HFFc6 (cell line): ENCODE measurements at regions not wholly inside any gene's neighbourhood (a gene's known extent, or its start where the extent isn't known, plus 50 kb on each side); places are given as distances from the start of the nearest gene placed in this dataset.

Source experiments
- DNase-seq: peaks from one replicate; pipeline ENCODE4 v3.0.0-alpha.2; 2018
- H3K27ac Mint-ChIP-seq: 2 replicates; pipeline ENCODE4 v1.8.0; 2020; ENCODE audit warnings: mild to moderate bottlenecking, mixed read lengths
- H3K27me3 Mint-ChIP-seq: 2 replicates; pipeline ENCODE4 v1.8.0; 2021; ENCODE audit warnings: mild to moderate bottlenecking, moderate library complexity, mixed read lengths; ENCODE audit not compliant: insufficient read depth
- H3K36me3 Mint-ChIP-seq: 2 replicates; pipeline ENCODE4 v1.8.0; 2021; ENCODE audit warnings: low read depth, mixed read lengths
- H3K4me1 Mint-ChIP-seq: 2 replicates; pipeline ENCODE4 v1.8.0; 2020; ENCODE audit warnings: low read depth, mixed read lengths
- H3K4me3 Mint-ChIP-seq: 2 replicates; pipeline ENCODE4 v1.8.0; 2020; ENCODE audit warnings: mild to moderate bottlenecking, moderate library complexity, mixed read lengths
- H3K9me3 Mint-ChIP-seq: 2 replicates; pipeline ENCODE4 v1.8.0; 2020; ENCODE audit warnings: mild to moderate bottlenecking, mixed read lengths
- CTCF ChIP-seq: fragments of 200-600 bp; sonication (generic); IDR thresholded peaks from 2 replicates; pipeline ENCODE4 v1.5.0; 2021; ENCODE audit warnings: antibody characterized with exemption, mild to moderate bottlenecking

GRCh38 chr5:34598177-34598794, 57.8 kb upstream of the RAI14 start:
- Mint-ChIP-seq H3K27me3 (no peaks in the 10 kb centered on the region; the same call in none of the 2 replicates), H3K27ac (peak overlapping the region; percentile 82), H3K4me1 (peaks cover 47% of the 10 kb centered on the region), H3K4me3 (peak overlapping the region; percentile 60), H3K9me3 (no peaks in the 10 kb centered on the region), H3K36me3 (peaks cover 5% of the 10 kb centered on the region; the same call in 1 of the 2 replicates)
- DNase-seq = peak; percentile 92
- TF ChIP-seq CTCF = no peak

- DNase-seq = no peak
- Mint-ChIP-seq H3K4me1 (peaks cover 58% of the 10 kb centered on the region), H3K27ac (peak overlapping the region; percentile 82; the same call in 1 of the 2 replicates), H3K27me3 (no peaks in the 10 kb centered on the region; the same call in none of the 2 replicates), H3K9me3 (no peaks in the 10 kb centered on the region), H3K36me3 (peaks cover 5% of the 10 kb centered on the region; the same call in 1 of the 2 replicates), H3K4me3 (no peak overlapping the region)
- no peak for TF ChIP-seq CTCF
Measured at GRCh38 chr5:34599471-34600117, 56.5 kb upstream of the RAI14 start.

GRCh38 chr5:34600118-34600493, 56.0 kb upstream of the RAI14 start:
- DNase-seq = no peak
- no peak overlapping the region for H3K4me3 Mint-ChIP-seq
- H3K27me3 Mint-ChIP-seq = no peaks in the 10 kb centered on the region; the same call in 1 of the 2 replicates
- H3K36me3 Mint-ChIP-seq = peaks cover 5% of the 10 kb centered on the region; the same call in 1 of the 2 replicates
- H3K27ac Mint-ChIP-seq = no peak overlapping the region
- TF ChIP-seq CTCF = no peak
- H3K4me1 Mint-ChIP-seq = peaks cover 59% of the 10 kb centered on the region
- H3K9me3 Mint-ChIP-seq = no peaks in the 10 kb centered on the region

- no peak for DNase-seq
- Mint-ChIP-seq H3K4me3 (no peak overlapping the region), H3K4me1 (peaks cover 53% of the 10 kb centered on the region), H3K27me3 (no peaks in the 10 kb centered on the region; the same call in 1 of the 2 replicates), H3K9me3 (no peaks in the 10 kb centered on the region), H3K27ac (no peak overlapping the region), H3K36me3 (peaks cover 5% of the 10 kb centered on the region; the same call in 1 of the 2 replicates)
- TF ChIP-seq CTCF = no peak
Measured at GRCh38 chr5:34603378-34603777, 52.8 kb upstream of the RAI14 start.

- peaks cover 53% of the 10 kb centered on the region for H3K4me1 Mint-ChIP-seq
- no peak overlapping the region for H3K4me3 Mint-ChIP-seq
- no peak for DNase-seq
- no peaks in the 10 kb centered on the region for H3K9me3 Mint-ChIP-seq
- H3K27ac Mint-ChIP-seq = no peak overlapping the region
- H3K36me3 Mint-ChIP-seq = peaks cover 5% of the 10 kb centered on the region; the same call in 1 of the 2 replicates
- TF ChIP-seq CTCF = no peak
- H3K27me3 Mint-ChIP-seq = no peaks in the 10 kb centered on the region; the same call in 1 of the 2 replicates
Measured at GRCh38 chr5:34604119-34604675, 51.9 kb upstream of the RAI14 start.
